OCI-LY1 (cell line): ENCODE measurements at regions not wholly inside any gene's neighbourhood (a gene's known extent, or its start where the extent isn't known, plus 50 kb on each side); places are given as distances from the start of the nearest gene placed in this dataset.

Experiments used
- CTCF ChIP-seq: fragments of 200-600 bp; sonication (generic), shearing (Covaris generic); IDR thresholded peaks from 2 replicates; pipeline ENCODE4 v1.5.1; 2017; ENCODE audit warnings: mild to moderate bottlenecking, antibody characterized with exemption, low read length, moderate library complexity, mixed read lengths
- EZH2 ChIP-seq: fragments of 200-600 bp; sonication (generic), shearing (Covaris generic); IDR thresholded peaks from 2 replicates; pipeline ENCODE4 v1.8.0; 2017; ENCODE audit warnings: borderline replicate concordance, mixed run types, mild to moderate bottlenecking, antibody characterized with exemption, low read length, moderate library complexity, mixed read lengths

GRCh38 chr4:182145334-182145905 is 97.8 kb upstream of the TENM3 start:
- no peak for TF ChIP-seq CTCF
- TF ChIP-seq EZH2: no peak
